Stimulated activated naive B cell treated with anti-CD40 and anti-IgM and Interleukin-4, amounts not matched to agents 10 μg/mL and 1 μg/mL and 100 μg/mL, for 72 hours (primary cell): ENCODE measurements at regions not wholly inside any gene's neighbourhood (a gene's known extent, or its start where the extent isn't known, plus 50 kb on each side); places are given as distances from the start of the nearest gene placed in this dataset.

Source experiments
- ATAC-seq, 2 donors: fragments of 150-1000 bp; cut with Tn5 transposase; replicated peaks; 2 replicates each; pipeline ENCODE4 v1.10.0; 2021; ENCODE audit warnings: moderate library complexity in 1 of 2
- DNase-seq: peaks from one replicate; pipeline ENCODE4 v3.0.0; 2021
- H3K27ac Mint-ChIP-seq: one replicate; pipeline ENCODE4 v1.8.0; 2022; ENCODE audit warnings: mild to moderate bottlenecking, mixed read lengths
- H3K27me3 Mint-ChIP-seq, 2 donors: one replicate each; pipeline ENCODE4 v1.8.0; 2022; ENCODE audit warnings: mixed read lengths in 2 of 2
- H3K36me3 Mint-ChIP-seq, 2 donors: one replicate each; pipeline ENCODE4 v1.8.0; 2022; ENCODE audit warnings: mixed read lengths in 2 of 2, mild to moderate bottlenecking in 1 of 2
- H3K4me1 Mint-ChIP-seq, 2 donors: one replicate each; pipeline ENCODE4 v1.8.0; 2022; ENCODE audit warnings: mixed read lengths in 2 of 2, mild to moderate bottlenecking in 1 of 2
- H3K4me3 Mint-ChIP-seq, 2 donors: one replicate each; pipeline ENCODE4 v1.8.0; 2022; ENCODE audit warnings: mild to moderate bottlenecking in 2 of 2, mixed read lengths in 2 of 2, moderate library complexity in 1 of 2
- H3K9me3 Mint-ChIP-seq, 2 donors: one replicate each; pipeline ENCODE4 v1.8.0; 2022; ENCODE audit warnings: mixed read lengths in 2 of 2, mild to moderate bottlenecking in 1 of 2

DNA sequence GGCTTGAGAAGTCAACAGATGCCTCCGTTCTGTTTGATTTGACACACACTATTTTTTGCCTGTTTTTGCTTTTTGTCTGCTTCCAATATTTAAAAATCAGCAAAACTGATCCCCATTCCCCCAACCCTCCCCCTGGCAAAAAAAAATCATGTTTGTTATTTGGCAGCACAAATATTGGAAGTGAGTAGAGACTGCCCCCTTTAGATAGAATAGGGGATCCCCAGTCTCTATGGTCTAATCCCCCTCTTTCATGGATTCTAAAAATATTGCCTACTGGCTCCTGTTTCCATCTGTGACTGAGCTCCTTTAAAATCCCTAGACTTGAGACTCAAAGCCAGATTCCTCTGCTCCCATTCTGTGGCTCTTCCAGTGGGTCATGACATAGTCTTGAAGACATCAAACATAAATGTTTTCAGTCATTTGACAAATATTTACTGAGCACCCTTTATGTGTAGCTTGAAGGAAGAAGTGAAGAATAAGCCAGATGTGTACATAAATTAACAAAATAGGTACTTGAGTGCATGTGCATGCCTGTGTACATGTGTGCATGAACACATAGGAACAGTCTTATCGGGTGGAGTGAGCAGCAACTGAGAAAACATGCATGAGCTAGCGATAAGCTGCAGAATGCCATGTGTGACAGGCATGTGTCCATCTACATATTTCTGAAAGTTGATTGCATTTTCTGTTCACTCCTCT lies 101.2 kb downstream of the SALL1 start:
- H3K27ac Mint-ChIP-seq = no peak overlapping the region
- no peaks in the 10 kb centered on the region for H3K36me3 Mint-ChIP-seq
- H3K4me3 Mint-ChIP-seq = no peak overlapping the region
- ATAC-seq (no peak), DNase-seq (no peak)
- H3K27me3 Mint-ChIP-seq = peaks cover 6 to 8% of the 10 kb centered on the region in 2 donors
- H3K9me3 Mint-ChIP-seq = peaks cover 0 to 4% of the 10 kb centered on the region in 2 donors
- no peaks in the 10 kb centered on the region for H3K4me1 Mint-ChIP-seq

DNA sequence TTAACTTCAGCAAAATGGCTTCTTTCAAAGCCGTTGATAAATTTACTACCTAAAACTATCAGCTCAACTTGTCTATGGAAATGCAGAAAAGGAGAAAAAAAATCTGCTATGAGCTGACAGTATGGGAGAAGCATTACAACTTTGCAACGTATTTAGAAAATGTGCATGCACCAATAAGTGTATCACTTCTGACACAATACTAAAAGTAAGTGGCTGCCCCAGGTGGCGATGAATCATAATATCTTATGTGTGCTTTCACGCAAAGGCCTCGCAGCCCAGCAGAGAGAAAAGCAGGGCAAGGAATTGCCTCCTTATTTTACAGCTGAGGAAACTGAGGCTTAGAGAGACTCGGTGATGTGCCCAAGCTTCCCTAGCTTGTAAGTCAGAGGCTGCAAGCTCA lies 101.8 kb downstream of the SALL1 start:
- DNase-seq (no peak), ATAC-seq (no peak)
- Mint-ChIP-seq H3K27ac (no peak overlapping the region), H3K4me1 (no peaks in the 10 kb centered on the region), H3K36me3 (no peaks in the 10 kb centered on the region), H3K9me3 (peaks cover 0 to 4% of the 10 kb centered on the region in 2 donors), H3K27me3 (peaks cover 5% of the 10 kb centered on the region in 2 donors), H3K4me3 (no peak overlapping the region)

DNA sequence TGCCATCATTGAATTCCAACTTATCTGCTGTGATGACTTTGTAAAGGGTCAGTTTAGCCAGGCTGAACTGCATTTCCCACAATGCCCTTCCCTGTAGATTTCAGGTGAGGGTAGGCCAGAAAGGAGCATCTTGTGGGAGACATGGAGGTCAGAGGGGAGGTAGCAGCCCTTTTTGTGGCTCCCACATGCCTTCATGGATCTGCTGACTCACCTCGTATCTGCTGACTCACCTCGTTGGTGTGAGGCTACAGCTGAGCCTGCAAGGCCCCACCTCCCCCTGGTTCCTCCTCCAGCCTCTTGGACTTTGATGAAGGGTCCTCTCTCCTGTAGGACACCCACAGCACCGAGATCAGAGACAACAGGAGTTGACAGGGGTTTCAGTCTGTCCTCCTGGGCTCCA lies 102.5 kb downstream of the SALL1 start:
- H3K27me3 Mint-ChIP-seq = peaks cover 4 to 5% of the 10 kb centered on the region in 2 donors
- no peaks in the 10 kb centered on the region for H3K36me3 Mint-ChIP-seq
- ATAC-seq (no peak), DNase-seq (no peak)
- H3K4me3 Mint-ChIP-seq = no peak overlapping the region
- no peaks in the 10 kb centered on the region for H3K4me1 Mint-ChIP-seq
- peaks cover 0 to 2% of the 10 kb centered on the region in 2 donors for H3K9me3 Mint-ChIP-seq
- H3K27ac Mint-ChIP-seq = no peak overlapping the region

DNA sequence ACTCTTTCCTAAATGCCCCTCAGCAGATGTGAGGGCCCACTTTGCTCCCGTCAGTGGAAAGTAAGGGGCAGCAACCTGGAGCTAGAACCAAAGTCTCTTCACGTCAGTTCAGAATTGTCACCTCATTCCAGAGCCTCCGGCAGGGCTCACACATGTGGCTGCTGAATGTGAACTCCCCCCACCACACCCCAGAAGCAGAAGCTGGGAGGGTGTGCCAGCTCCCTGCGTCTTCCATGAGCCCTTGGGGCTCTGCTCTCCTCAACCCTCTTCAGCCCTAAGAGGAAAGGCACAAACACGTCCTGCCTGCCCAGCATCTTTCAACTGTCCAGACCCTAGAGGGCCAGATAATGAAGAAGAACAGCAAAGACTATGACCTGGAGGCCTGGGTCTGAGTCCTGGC lies 105.3 kb downstream of the SALL1 start:
- H3K9me3 Mint-ChIP-seq = peaks cover 0 to 2% of the 10 kb centered on the region in 2 donors
- H3K27ac Mint-ChIP-seq = no peak overlapping the region
- H3K4me1 Mint-ChIP-seq = no peaks in the 10 kb centered on the region
- no peak overlapping the region for H3K4me3 Mint-ChIP-seq
- peaks cover 4 to 5% of the 10 kb centered on the region in 2 donors for H3K27me3 Mint-ChIP-seq
- no peaks in the 10 kb centered on the region for H3K36me3 Mint-ChIP-seq
- ATAC-seq = no peak
- DNase-seq = no peak

DNA sequence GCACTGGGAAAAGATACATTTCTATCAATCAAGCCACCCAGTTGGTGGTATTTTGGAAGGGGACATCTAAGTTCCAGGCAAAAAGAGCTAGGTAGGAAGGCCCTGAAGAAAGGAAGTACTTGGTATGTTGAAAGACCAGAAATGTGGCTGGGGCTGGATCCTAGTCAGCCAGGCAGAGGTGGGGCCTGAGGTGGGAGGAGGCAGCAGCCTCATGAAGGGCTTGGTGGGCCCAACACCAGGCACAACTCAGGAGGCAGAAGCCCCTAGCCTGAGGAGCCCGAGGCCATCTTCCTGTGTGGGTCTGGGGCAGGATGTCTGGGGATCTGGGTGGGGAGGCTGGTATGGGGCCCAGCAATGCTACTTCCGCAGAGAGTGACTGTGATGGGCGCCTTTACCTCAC lies 105.9 kb downstream of the SALL1 start:
- Mint-ChIP-seq H3K36me3 (no peaks in the 10 kb centered on the region), H3K27ac (no peak overlapping the region), H3K4me3 (no peak overlapping the region), H3K4me1 (no peaks in the 10 kb centered on the region), H3K9me3 (peaks cover 0 to 2% of the 10 kb centered on the region in 2 donors), H3K27me3 (peaks cover 5 to 9% of the 10 kb centered on the region in 2 donors)
- ATAC-seq (no peak), DNase-seq (no peak)

DNA sequence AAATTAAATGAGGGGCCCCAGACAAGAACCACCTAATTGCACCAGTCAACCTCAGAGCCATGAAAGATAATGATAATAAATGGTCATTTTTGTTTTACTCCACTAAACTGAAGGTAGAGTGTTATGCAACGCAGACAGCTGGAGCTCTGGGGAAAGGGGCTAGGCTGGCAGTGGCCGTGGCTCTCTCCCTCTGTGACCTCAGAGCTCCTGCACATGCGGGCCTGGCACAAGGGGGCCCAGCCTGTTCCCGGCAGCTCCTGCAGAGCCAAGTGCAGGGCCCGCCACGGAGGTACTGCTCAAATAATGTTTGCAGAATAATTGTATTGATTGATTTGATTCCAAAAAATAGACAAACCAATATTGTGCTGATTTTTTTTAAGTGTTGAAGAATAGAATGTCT lies 109.5 kb downstream of the SALL1 start:
- H3K4me1 Mint-ChIP-seq = no peaks in the 10 kb centered on the region
- no peaks in the 10 kb centered on the region for H3K36me3 Mint-ChIP-seq
- peaks cover 8 to 9% of the 10 kb centered on the region in 2 donors for H3K27me3 Mint-ChIP-seq
- no peak overlapping the region for H3K27ac Mint-ChIP-seq
- H3K9me3 Mint-ChIP-seq = no peaks in the 10 kb centered on the region
- H3K4me3 Mint-ChIP-seq = no peak overlapping the region
- ATAC-seq (no peak), DNase-seq (no peak)

DNA sequence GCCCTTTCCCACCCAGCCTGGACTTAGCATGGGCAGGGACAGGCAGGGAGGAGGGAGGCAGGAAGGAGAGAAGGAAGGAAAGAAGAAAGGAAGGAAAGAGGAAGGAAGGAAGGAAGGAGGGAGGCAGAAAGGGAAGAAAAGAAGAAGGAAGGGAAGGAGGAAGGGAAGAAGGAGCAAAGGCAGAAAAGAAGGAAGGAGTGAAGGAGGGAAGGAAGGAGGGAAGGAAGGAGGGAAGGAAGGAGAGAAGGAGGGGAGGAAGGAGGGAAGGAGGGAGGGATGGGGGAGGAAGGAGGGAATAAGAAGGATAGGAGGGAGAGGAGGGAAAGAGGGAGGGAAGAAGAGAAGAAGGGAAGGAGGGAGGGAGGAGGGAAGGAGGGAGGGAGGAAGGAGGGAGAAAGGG lies 110.4 kb downstream of the SALL1 start:
- DNase-seq (no peak), ATAC-seq (no peak)
- Mint-ChIP-seq H3K36me3 (no peaks in the 10 kb centered on the region), H3K4me3 (no peak overlapping the region), H3K9me3 (no peaks in the 10 kb centered on the region), H3K27me3 (peaks cover 8 to 9% of the 10 kb centered on the region in 2 donors), H3K4me1 (no peaks in the 10 kb centered on the region), H3K27ac (no peak overlapping the region)

DNA sequence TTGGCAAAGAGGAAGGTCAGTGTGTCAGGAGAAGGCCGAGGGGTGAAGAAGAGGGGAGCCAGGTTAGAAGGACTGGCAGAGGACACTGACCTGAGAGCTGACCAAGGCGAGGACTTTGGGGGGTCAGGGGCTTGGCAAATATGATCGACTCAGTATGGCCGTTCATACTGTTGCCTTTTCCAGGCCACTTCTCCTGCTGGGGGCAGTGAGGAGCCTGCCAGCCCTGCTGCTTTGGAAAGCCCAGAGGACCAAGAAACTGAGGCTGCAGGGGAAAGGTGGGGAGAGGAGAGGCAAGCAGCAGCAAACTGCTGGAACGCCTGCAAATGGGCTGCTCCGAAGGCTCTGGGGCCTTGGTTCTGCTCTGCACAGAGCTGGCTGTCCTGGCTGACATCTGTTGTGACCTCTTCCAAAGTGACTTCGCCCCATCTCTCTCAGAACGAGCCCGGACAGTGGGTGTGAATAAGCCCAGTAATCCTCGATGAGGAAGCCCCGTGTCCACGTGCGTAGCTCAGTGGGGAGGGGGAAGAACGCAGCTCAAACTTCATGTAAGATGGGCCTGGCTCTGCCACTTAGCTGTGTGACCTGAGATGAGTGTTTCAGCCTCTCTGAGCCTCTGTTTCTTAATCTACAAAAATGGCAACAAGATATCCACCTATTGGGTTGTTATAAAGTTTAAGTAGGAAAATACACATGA lies 111.3 kb downstream of the SALL1 start:
- Mint-ChIP-seq H3K36me3 (no peaks in the 10 kb centered on the region), H3K4me3 (no peak overlapping the region), H3K9me3 (no peaks in the 10 kb centered on the region), H3K4me1 (peaks cover 0 to 6% of the 10 kb centered on the region in 2 donors), H3K27ac (no peak overlapping the region), H3K27me3 (peaks cover 8 to 9% of the 10 kb centered on the region in 2 donors)
- ATAC-seq (no peak), DNase-seq (no peak)

DNA sequence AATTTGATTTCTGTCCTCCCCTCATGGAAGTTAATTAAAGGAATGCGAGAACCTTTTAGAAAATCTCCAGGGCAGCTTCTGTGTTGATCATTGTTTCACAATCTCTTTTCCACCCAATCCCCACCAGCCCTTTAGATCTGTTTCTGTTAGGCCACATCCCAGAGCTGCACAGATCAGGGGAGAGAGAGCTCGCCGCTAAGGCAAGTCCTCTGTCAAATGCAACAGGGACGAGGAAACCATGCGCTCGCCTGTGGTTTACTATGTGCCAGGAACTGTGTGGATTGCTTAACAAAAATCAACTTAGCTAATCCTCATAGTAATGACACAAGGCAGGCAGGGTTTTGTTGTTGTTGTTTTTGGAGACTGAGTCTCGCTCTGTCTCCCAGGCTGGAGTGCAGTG lies 115.4 kb downstream of the SALL1 start:
- H3K27ac Mint-ChIP-seq = no peak overlapping the region
- no peak overlapping the region for H3K4me3 Mint-ChIP-seq
- H3K9me3 Mint-ChIP-seq = no peaks in the 10 kb centered on the region
- ATAC-seq = no peak
- H3K27me3 Mint-ChIP-seq = peaks cover 8 to 9% of the 10 kb centered on the region in 2 donors
- no peaks in the 10 kb centered on the region for H3K36me3 Mint-ChIP-seq
- H3K4me1 Mint-ChIP-seq = peaks cover 2 to 16% of the 10 kb centered on the region in 2 donors
- no peak for DNase-seq

DNA sequence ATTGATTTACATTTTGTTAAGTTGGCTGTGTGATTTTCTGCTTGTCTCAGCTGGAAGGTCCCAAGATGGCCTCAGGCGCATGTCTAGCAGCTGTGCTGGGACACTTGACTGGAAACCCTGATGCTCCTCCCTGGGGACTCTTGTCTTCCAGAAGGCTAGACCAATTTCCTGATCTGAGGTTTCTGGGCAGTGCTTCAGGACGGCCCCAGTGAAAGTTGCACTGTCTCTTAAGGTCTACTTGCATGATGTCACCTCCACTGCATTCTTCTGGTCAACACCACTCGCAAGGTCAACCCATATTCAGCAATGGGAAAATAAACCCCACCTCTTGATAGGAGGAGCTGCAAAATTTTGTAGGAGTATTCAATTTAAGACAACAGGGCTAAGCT lies 116.0 kb downstream of the SALL1 start:
- Mint-ChIP-seq H3K36me3 (no peaks in the 10 kb centered on the region), H3K4me3 (no peak overlapping the region), H3K4me1 (peaks cover 2 to 16% of the 10 kb centered on the region in 2 donors), H3K9me3 (no peaks in the 10 kb centered on the region), H3K27ac (no peak overlapping the region), H3K27me3 (peaks cover 3 to 9% of the 10 kb centered on the region in 2 donors)
- DNase-seq (no peak), ATAC-seq (peak in 1 of 2 donors; percentile 5)

DNA sequence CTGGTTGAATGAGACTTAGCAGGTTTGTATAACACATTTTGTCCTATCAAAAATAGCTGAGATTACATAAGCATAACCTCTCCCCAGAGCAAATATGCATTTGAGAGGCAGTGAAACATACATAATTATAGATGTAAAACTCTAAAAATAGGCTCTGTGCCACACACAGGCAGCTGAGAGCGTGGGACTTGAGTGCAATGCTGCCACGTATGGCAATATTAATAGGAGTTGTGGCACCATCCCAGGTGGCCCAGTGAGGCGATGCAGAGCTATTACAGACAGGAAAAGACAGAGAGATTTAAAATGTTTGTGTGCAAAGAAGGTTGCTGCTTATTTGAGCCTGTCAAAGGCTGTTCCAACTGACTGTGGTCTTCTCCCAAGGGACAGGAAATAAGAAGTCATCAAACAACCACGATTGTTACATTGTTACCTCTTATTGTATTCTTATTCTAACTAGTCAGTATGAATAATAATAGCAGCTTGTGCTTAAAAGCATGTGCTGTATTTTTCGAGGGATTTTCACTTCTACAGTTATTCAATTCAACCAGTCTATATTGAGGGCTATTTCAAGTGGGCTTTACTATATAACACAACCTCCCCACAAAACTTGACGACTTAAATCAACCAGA lies 116.5 kb downstream of the SALL1 start:
- no peak for DNase-seq
- H3K9me3 Mint-ChIP-seq = no peaks in the 10 kb centered on the region
- H3K36me3 Mint-ChIP-seq = no peaks in the 10 kb centered on the region
- ATAC-seq = peak in 1 of 2 donors; percentile 12
- H3K27me3 Mint-ChIP-seq = peaks cover 0 to 8% of the 10 kb centered on the region in 2 donors
- peaks cover 2 to 16% of the 10 kb centered on the region in 2 donors for H3K4me1 Mint-ChIP-seq
- H3K27ac Mint-ChIP-seq = no peak overlapping the region
- H3K4me3 Mint-ChIP-seq = no peak overlapping the region

DNA sequence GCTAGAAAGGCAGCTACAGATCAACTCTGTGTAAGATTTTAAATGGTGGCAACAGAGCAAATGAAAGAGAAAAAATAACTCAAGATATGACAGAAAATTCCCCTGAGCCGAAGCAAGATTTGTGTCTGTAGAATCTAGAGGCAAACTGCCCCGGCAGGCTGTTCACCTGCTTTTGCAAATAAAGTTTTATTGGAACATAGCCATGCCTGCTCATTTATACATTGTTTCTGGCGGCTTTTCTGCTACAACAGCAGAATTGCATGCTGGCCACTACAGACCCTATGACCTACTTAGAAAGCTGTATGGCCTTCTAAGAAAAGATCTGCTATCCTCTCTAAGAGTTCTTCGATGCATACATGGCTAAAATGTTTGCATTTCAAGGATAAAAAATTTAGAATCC lies 119.5 kb downstream of the SALL1 start:
- Mint-ChIP-seq H3K4me3 (no peak overlapping the region), H3K4me1 (peaks cover 2 to 16% of the 10 kb centered on the region in 2 donors), H3K27ac (no peak overlapping the region), H3K27me3 (peaks cover 0 to 5% of the 10 kb centered on the region in 2 donors), H3K9me3 (peaks cover 0 to 4% of the 10 kb centered on the region in 2 donors), H3K36me3 (no peaks in the 10 kb centered on the region)
- DNase-seq = no peak
- no peak for ATAC-seq

DNA sequence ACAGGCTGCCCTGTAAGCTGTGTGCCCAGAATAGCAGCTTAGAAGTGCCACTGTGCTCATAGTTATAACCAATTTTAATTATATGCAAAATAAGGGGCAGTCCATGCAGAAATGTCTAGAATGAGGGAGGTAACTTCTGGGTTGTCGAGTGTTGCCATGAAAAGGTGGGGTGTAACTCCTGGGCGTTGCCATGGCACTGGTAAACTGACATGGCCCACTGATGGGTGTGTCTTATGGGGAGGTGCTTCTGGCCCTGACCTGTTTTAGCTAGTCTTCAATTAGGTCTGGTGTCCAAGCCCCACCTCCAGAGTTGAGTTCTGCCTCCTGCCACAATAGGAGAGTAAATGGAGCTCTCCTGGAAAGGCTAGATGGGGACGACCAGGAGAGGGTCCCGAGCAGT lies 120.6 kb downstream of the SALL1 start:
- Mint-ChIP-seq H3K4me1 (peaks cover 2 to 16% of the 10 kb centered on the region in 2 donors), H3K36me3 (no peaks in the 10 kb centered on the region)

DNA sequence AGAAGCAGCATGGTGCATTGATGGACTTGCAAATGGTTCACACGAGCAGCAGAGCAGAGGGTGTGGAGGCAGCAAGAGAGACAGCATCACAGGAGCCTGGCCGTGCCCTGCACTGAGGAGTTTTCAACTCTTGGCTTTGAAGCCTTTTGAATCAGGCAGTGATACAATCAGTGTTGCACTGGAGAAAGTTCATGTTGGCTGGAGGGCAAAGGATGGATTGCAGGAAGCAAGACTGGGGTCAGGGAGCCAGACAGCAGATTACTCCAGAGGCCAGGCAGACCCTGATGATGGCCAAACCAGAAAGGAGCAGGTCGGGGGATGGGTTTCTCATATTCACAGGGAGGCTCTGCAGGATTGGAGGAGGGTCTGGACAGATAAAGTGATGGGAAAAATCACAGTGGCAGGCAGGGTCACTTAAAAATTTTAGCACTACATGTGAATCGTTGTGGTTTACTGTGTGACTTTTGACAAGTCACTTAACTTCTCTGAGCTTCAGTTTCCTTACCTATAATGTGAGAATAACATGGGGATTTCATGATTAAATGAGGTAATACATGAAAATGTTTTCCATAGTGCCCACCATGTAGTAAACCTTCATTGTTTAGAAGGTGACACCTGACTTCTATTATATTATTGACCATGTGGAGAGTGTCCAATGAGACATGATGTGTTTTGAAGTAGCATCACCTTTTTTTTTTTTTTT lies 125.3 kb downstream of the SALL1 start:
- no peak overlapping the region for H3K27ac Mint-ChIP-seq
- DNase-seq (no peak), ATAC-seq (no peak)
- peaks cover 5% of the 10 kb centered on the region in 2 donors for H3K27me3 Mint-ChIP-seq
- H3K4me1 Mint-ChIP-seq = no peaks in the 10 kb centered on the region
- H3K4me3 Mint-ChIP-seq = no peak overlapping the region
- H3K36me3 Mint-ChIP-seq = no peaks in the 10 kb centered on the region
- peaks cover 0 to 4% of the 10 kb centered on the region in 2 donors for H3K9me3 Mint-ChIP-seq

More for the DNA sequence above, 120.6 kb downstream of the SALL1 start:
- ATAC-seq (no peak), DNase-seq (no peak)
- H3K27me3 Mint-ChIP-seq = peaks cover 3 to 5% of the 10 kb centered on the region in 2 donors
- no peak overlapping the region for H3K4me3 Mint-ChIP-seq
- H3K27ac Mint-ChIP-seq = no peak overlapping the region
- peaks cover 0 to 4% of the 10 kb centered on the region in 2 donors for H3K9me3 Mint-ChIP-seq
